Stimulated activated CD4-positive, alpha-beta T cell treated with anti-CD3 and anti-CD28 coated beads, Interleukin-1b, Interleukin-23, amount 100 ng/mL, for 4 hours (primary cell): ENCODE measurements at regions not wholly inside any gene's neighbourhood (a gene's known extent, or its start where the extent isn't known, plus 50 kb on each side); places are given as distances from the start of the nearest gene placed in this dataset.
"Not testable (repeated sequence)": the region's sequence is repeated elsewhere in the genome, so short reads cannot be mapped to it uniquely, and the experiment has no call there.

ENCODE experiments used
- DNase-seq, 2 donors: peaks; one replicate each; pipeline ENCODE4 v3.0.0-alpha.2; 2020; ENCODE audit warnings: low read depth in 2 of 2

GRCh38 chr2:7681881-7682461, 764.8 kb downstream of the RNF144A start:
- DNase-seq: no peak

GRCh38 chr2:7683196-7683595, 766.0 kb downstream of the RNF144A start:
- DNase-seq: no peak

GRCh38 chr2:7683708-7684107, 766.5 kb downstream of the RNF144A start:
- DNase-seq: no peak

- DNase-seq: no peak
Observed at GRCh38 chr2:7685342-7686015, 768.3 kb downstream of the RNF144A start.

- DNase-seq: no peak
Observed at GRCh38 chr2:7686016-7686385, 768.8 kb downstream of the RNF144A start.

- no peak for DNase-seq
Observed at GRCh38 chr2:7691961-7692656, 774.9 kb downstream of the RNF144A start.

- DNase-seq: no peak
Observed at GRCh38 chr2:7692657-7693161, 775.5 kb downstream of the RNF144A start.

GRCh38 chr2:7693246-7694075, 776.2 kb downstream of the RNF144A start:
- DNase-seq: no peak

GRCh38 chr2:7694076-7694985, 777.1 kb downstream of the RNF144A start:
- DNase-seq: no peak

GRCh38 chr2:7696556-7696955, 779.3 kb downstream of the RNF144A start:
- DNase-seq: not testable (repeated sequence)

- no peak for DNase-seq
Observed at GRCh38 chr2:7697052-7697451, 779.8 kb downstream of the RNF144A start.

GRCh38 chr2:7701791-7702190, 784.6 kb downstream of the RNF144A start:
- DNase-seq: no peak

GRCh38 chr2:7703048-7703447, 785.8 kb downstream of the RNF144A start:
- no peak for DNase-seq

GRCh38 chr2:7703543-7704144, 786.4 kb downstream of the RNF144A start:
- no peak for DNase-seq

GRCh38 chr2:7704296-7704865, 787.2 kb downstream of the RNF144A start:
- DNase-seq: no peak

GRCh38 chr2:7706791-7707190, 789.6 kb downstream of the RNF144A start:
- no peak for DNase-seq

GRCh38 chr2:7707723-7708122, 790.5 kb downstream of the RNF144A start:
- DNase-seq: no peak

- no peak for DNase-seq
Observed at GRCh38 chr2:7709907-7710306, 792.7 kb downstream of the RNF144A start.

GRCh38 chr2:7711167-7711566, 794.0 kb downstream of the RNF144A start:
- no peak for DNase-seq

- no peak for DNase-seq
Observed at GRCh38 chr2:7719876-7720275, 802.7 kb downstream of the RNF144A start.
